ENCODE measurements at regions not wholly inside any gene's neighbourhood (a gene's known extent, or its start where the extent isn't known, plus 50 kb on each side); places are given as distances from the start of the nearest gene placed in this dataset.
"Not testable (repeated sequence)": the region's sequence is repeated elsewhere in the genome, so short reads cannot be mapped to it uniquely, and the experiment has no call there.

GRCh38 chr1:169013821-169014220 is 92.7 kb upstream of the ATP1B1 start:
- DNase-seq (ENCODE audit: low spot score) = no peak

- no peak for DNase-seq (ENCODE audit: low spot score)
Observed at GRCh38 chr1:169015464-169015863, 91.0 kb upstream of the ATP1B1 start.

GRCh38 chr1:169018751-169019150 is 87.7 kb upstream of the ATP1B1 start:
- DNase-seq (ENCODE audit: low spot score) = no peak

GRCh38 chr1:169019419-169020058 is 87.0 kb upstream of the ATP1B1 start:
- DNase-seq (ENCODE audit: low spot score) = no peak

GRCh38 chr1:169020684-169021083 is 85.8 kb upstream of the ATP1B1 start:
- no peak for DNase-seq (ENCODE audit: low spot score)

- no peak for DNase-seq (ENCODE audit: low spot score)
Observed at GRCh38 chr1:169022648-169023047, 83.8 kb upstream of the ATP1B1 start.

GRCh38 chr1:169024255-169024654 is 82.2 kb upstream of the ATP1B1 start:
- no peak for DNase-seq (ENCODE audit: low spot score)

- no peak for DNase-seq (ENCODE audit: low spot score)
Observed at GRCh38 chr1:169024800-169025271, 81.7 kb upstream of the ATP1B1 start.

GRCh38 chr1:169025412-169025811 is 81.1 kb upstream of the ATP1B1 start:
- DNase-seq (ENCODE audit: low spot score) = no peak

GRCh38 chr1:169027607-169028320 is 78.7 kb upstream of the ATP1B1 start:
- no peak for DNase-seq (ENCODE audit: low spot score)

GRCh38 chr1:169031566-169032224 is 74.8 kb upstream of the ATP1B1 start:
- no peak for DNase-seq (ENCODE audit: low spot score)

GRCh38 chr1:169041366-169041765 is 65.1 kb upstream of the ATP1B1 start:
- no peak for DNase-seq (ENCODE audit: low spot score)

GRCh38 chr1:169042377-169042776 is 64.1 kb upstream of the ATP1B1 start:
- DNase-seq (ENCODE audit: low spot score) = no peak

GRCh38 chr1:169043823-169044222 is 62.7 kb upstream of the ATP1B1 start:
- DNase-seq (ENCODE audit: low spot score) = no peak

GRCh38 chr1:169044296-169044695 is 62.2 kb upstream of the ATP1B1 start:
- no peak for DNase-seq (ENCODE audit: low spot score)

GRCh38 chr1:169044971-169045370 is 61.5 kb upstream of the ATP1B1 start:
- no peak for DNase-seq (ENCODE audit: low spot score)

GRCh38 chr1:169046671-169047070 is 59.8 kb upstream of the ATP1B1 start:
- DNase-seq (ENCODE audit: low spot score) = no peak

GRCh38 chr1:169047074-169047473 is 59.4 kb upstream of the ATP1B1 start:
- DNase-seq (ENCODE audit: low spot score) = no peak

GRCh38 chr1:169048043-169048442 is 58.4 kb upstream of the ATP1B1 start:
- DNase-seq (ENCODE audit: low spot score) = no peak

- no peak for DNase-seq (ENCODE audit: low spot score)
Observed at GRCh38 chr1:169049258-169049938, 57.1 kb upstream of the ATP1B1 start.

GRCh38 chr1:169051171-169051570 is 55.3 kb upstream of the ATP1B1 start:
- no peak for DNase-seq (ENCODE audit: low spot score)

- not testable (repeated sequence) for DNase-seq (ENCODE audit: low spot score)
Observed at GRCh38 chr1:169052171-169052570, 54.3 kb upstream of the ATP1B1 start.

GRCh38 chr1:169052727-169053126 is 53.8 kb upstream of the ATP1B1 start:
- DNase-seq (ENCODE audit: low spot score) = no peak

Data from left forelimb (tissue), 1 donor.